ENCODE measurements at regions not wholly inside any gene's neighbourhood (a gene's known extent, or its start where the extent isn't known, plus 50 kb on each side); places are given as distances from the start of the nearest gene placed in this dataset.

- Histone ChIP-seq H3K4me1 (ENCODE audit: control insufficient read depth, insufficient read depth, low read length, poor library complexity, severe bottlenecking) (no peaks in the 10 kb centered on the region), H3K36me3 (ENCODE audit: control insufficient read depth, insufficient read depth, low read length) (no peaks in the 10 kb centered on the region), H3K4me3 (ENCODE audit: insufficient read depth, low read depth, low read length, poor library complexity, severe bottlenecking) (no peak overlapping the region), H3K27ac (ENCODE audit: insufficient read depth, low read length, poor library complexity, severe bottlenecking) (no peak overlapping the region), H3K27me3 (replicated peaks; ENCODE audit: control insufficient read depth, insufficient read depth, low read length, poor library complexity, severe bottlenecking) (no peaks in the 10 kb centered on the region), H3K9me3 (ENCODE audit: control insufficient read depth, low read length) (no peaks in the 10 kb centered on the region)
- no peak for DNase-seq
Measured at GRCh38 chr12:97387844-97388243, 74.8 kb upstream of the RMST start.

- no peaks in the 10 kb centered on the region for H3K27me3 ChIP-seq (replicated peaks; ENCODE audit: control insufficient read depth, insufficient read depth, low read length, poor library complexity, severe bottlenecking)
- DNase-seq, result no peak
- no peaks in the 10 kb centered on the region for H3K4me1 ChIP-seq (ENCODE audit: control insufficient read depth, insufficient read depth, low read length, poor library complexity, severe bottlenecking)
- no peak overlapping the region for H3K4me3 ChIP-seq (ENCODE audit: insufficient read depth, low read depth, low read length, poor library complexity, severe bottlenecking)
- no peaks in the 10 kb centered on the region for H3K36me3 ChIP-seq (ENCODE audit: control insufficient read depth, insufficient read depth, low read length)
- H3K9me3 ChIP-seq (ENCODE audit: control insufficient read depth, low read length), result no peaks in the 10 kb centered on the region
- H3K27ac ChIP-seq (ENCODE audit: insufficient read depth, low read length, poor library complexity, severe bottlenecking), result no peak overlapping the region
Measured at GRCh38 chr12:97394657-97395056, 67.9 kb upstream of the RMST start.

- Histone ChIP-seq H3K27me3 (replicated peaks; ENCODE audit: control insufficient read depth, insufficient read depth, low read length, poor library complexity, severe bottlenecking) (no peaks in the 10 kb centered on the region), H3K36me3 (ENCODE audit: control insufficient read depth, insufficient read depth, low read length) (no peaks in the 10 kb centered on the region), H3K9me3 (ENCODE audit: control insufficient read depth, low read length) (no peaks in the 10 kb centered on the region), H3K4me1 (ENCODE audit: control insufficient read depth, insufficient read depth, low read length, poor library complexity, severe bottlenecking) (no peaks in the 10 kb centered on the region), H3K27ac (ENCODE audit: insufficient read depth, low read length, poor library complexity, severe bottlenecking) (no peak overlapping the region), H3K4me3 (ENCODE audit: insufficient read depth, low read depth, low read length, poor library complexity, severe bottlenecking) (no peak overlapping the region)
- no peak for DNase-seq
Measured at GRCh38 chr12:97397008-97397407, 65.6 kb upstream of the RMST start.

GRCh38 chr12:97398704-97399103, 63.9 kb upstream of the RMST start:
- H3K27me3 ChIP-seq (replicated peaks; ENCODE audit: control insufficient read depth, insufficient read depth, low read length, poor library complexity, severe bottlenecking), result no peaks in the 10 kb centered on the region
- H3K36me3 ChIP-seq (ENCODE audit: control insufficient read depth, insufficient read depth, low read length), result no peaks in the 10 kb centered on the region
- no peaks in the 10 kb centered on the region for H3K4me1 ChIP-seq (ENCODE audit: control insufficient read depth, insufficient read depth, low read length, poor library complexity, severe bottlenecking)
- no peak for DNase-seq
- no peak overlapping the region for H3K27ac ChIP-seq (ENCODE audit: insufficient read depth, low read length, poor library complexity, severe bottlenecking)
- no peaks in the 10 kb centered on the region for H3K9me3 ChIP-seq (ENCODE audit: control insufficient read depth, low read length)
- H3K4me3 ChIP-seq (ENCODE audit: insufficient read depth, low read depth, low read length, poor library complexity, severe bottlenecking), result no peak overlapping the region

- Histone ChIP-seq H3K9me3 (ENCODE audit: control insufficient read depth, low read length) (no peaks in the 10 kb centered on the region), H3K27me3 (replicated peaks; ENCODE audit: control insufficient read depth, insufficient read depth, low read length, poor library complexity, severe bottlenecking) (no peaks in the 10 kb centered on the region), H3K36me3 (ENCODE audit: control insufficient read depth, insufficient read depth, low read length) (no peaks in the 10 kb centered on the region), H3K4me3 (ENCODE audit: insufficient read depth, low read depth, low read length, poor library complexity, severe bottlenecking) (no peak overlapping the region), H3K4me1 (ENCODE audit: control insufficient read depth, insufficient read depth, low read length, poor library complexity, severe bottlenecking) (no peaks in the 10 kb centered on the region), H3K27ac (ENCODE audit: insufficient read depth, low read length, poor library complexity, severe bottlenecking) (no peak overlapping the region)
- no peak for DNase-seq
Measured at GRCh38 chr12:97404093-97404492, 58.5 kb upstream of the RMST start.

GRCh38 chr12:97404543-97404942, 58.1 kb upstream of the RMST start:
- Histone ChIP-seq H3K36me3 (ENCODE audit: control insufficient read depth, insufficient read depth, low read length) (no peaks in the 10 kb centered on the region), H3K4me3 (ENCODE audit: insufficient read depth, low read depth, low read length, poor library complexity, severe bottlenecking) (no peak overlapping the region), H3K27me3 (replicated peaks; ENCODE audit: control insufficient read depth, insufficient read depth, low read length, poor library complexity, severe bottlenecking) (no peaks in the 10 kb centered on the region), H3K4me1 (ENCODE audit: control insufficient read depth, insufficient read depth, low read length, poor library complexity, severe bottlenecking) (no peaks in the 10 kb centered on the region), H3K9me3 (ENCODE audit: control insufficient read depth, low read length) (no peaks in the 10 kb centered on the region), H3K27ac (ENCODE audit: insufficient read depth, low read length, poor library complexity, severe bottlenecking) (no peak overlapping the region)
- DNase-seq, result no peak

GRCh38 chr12:97408363-97408762, 54.2 kb upstream of the RMST start:
- no peaks in the 10 kb centered on the region for H3K9me3 ChIP-seq (ENCODE audit: control insufficient read depth, low read length)
- no peaks in the 10 kb centered on the region for H3K36me3 ChIP-seq (ENCODE audit: control insufficient read depth, insufficient read depth, low read length)
- no peak for DNase-seq
- H3K27me3 ChIP-seq (replicated peaks; ENCODE audit: control insufficient read depth, insufficient read depth, low read length, poor library complexity, severe bottlenecking), result no peaks in the 10 kb centered on the region
- no peak overlapping the region for H3K4me3 ChIP-seq (ENCODE audit: insufficient read depth, low read depth, low read length, poor library complexity, severe bottlenecking)
- no peak overlapping the region for H3K27ac ChIP-seq (ENCODE audit: insufficient read depth, low read length, poor library complexity, severe bottlenecking)
- no peaks in the 10 kb centered on the region for H3K4me1 ChIP-seq (ENCODE audit: control insufficient read depth, insufficient read depth, low read length, poor library complexity, severe bottlenecking)

GRCh38 chr12:97411341-97411740, 51.3 kb upstream of the RMST start:
- H3K27ac ChIP-seq (ENCODE audit: insufficient read depth, low read length, poor library complexity, severe bottlenecking), result no peak overlapping the region
- H3K36me3 ChIP-seq (ENCODE audit: control insufficient read depth, insufficient read depth, low read length), result no peaks in the 10 kb centered on the region
- no peak for DNase-seq
- no peaks in the 10 kb centered on the region for H3K9me3 ChIP-seq (ENCODE audit: control insufficient read depth, low read length)
- H3K4me1 ChIP-seq (ENCODE audit: control insufficient read depth, insufficient read depth, low read length, poor library complexity, severe bottlenecking), result no peaks in the 10 kb centered on the region
- H3K4me3 ChIP-seq (ENCODE audit: insufficient read depth, low read depth, low read length, poor library complexity, severe bottlenecking), result no peak overlapping the region
- H3K27me3 ChIP-seq (replicated peaks; ENCODE audit: control insufficient read depth, insufficient read depth, low read length, poor library complexity, severe bottlenecking), result no peaks in the 10 kb centered on the region

Data from effector memory CD4-positive, alpha-beta T cell (primary cell).